GM03348 (cell line): ENCODE measurements at regions not wholly inside any gene's neighbourhood (a gene's known extent, or its start where the extent isn't known, plus 50 kb on each side); places are given as distances from the start of the nearest gene placed in this dataset.
A peak's percentile ranks its signal among the peaks of the same experiment; 100 is the strongest.

Experiments used
- DNase-seq: peaks from one replicate; pipeline ENCODE4 v3.0.0; 2012; ENCODE audit warnings: low spot score

DNA sequence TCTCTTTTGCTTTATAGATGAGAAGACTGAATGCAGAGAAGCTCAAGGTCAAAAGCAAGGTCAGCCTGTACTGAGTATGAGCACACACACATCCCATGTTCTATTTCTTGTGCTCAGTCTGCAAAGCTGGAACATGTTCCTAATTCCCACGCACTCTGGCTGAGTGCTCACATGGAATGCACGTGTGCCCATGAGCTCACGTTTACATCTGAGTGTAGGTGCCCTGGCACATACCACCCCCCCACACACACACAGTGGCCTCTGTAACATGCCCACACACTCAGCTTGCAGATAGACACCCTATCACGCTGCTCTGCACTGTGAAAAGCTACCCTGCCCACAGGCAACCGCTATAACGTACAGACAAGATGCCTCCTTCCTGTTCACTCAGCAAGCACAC lies 700.1 kb downstream of the MED13L start:
- DNase-seq, result no peak

DNA sequence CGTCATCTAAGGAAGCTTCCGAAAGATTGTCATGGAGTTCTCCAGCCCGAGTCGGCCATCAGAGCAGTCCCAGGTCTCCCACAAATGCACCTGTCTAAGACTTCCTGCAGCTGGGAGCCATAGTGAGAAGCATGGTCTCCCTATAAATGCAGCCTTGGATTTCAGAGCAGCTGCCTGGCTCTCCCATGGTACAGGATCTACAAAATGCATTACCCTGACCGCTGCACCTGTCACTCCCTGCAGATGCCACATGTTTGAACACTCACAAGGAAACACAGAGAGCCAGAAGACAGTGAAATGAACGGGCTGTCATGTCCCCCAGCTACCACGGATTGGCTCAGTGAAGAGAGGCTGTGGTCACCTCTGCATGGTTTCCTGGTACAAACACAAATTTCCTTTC lies 702.7 kb downstream of the MED13L start:
- no peak for DNase-seq

DNA sequence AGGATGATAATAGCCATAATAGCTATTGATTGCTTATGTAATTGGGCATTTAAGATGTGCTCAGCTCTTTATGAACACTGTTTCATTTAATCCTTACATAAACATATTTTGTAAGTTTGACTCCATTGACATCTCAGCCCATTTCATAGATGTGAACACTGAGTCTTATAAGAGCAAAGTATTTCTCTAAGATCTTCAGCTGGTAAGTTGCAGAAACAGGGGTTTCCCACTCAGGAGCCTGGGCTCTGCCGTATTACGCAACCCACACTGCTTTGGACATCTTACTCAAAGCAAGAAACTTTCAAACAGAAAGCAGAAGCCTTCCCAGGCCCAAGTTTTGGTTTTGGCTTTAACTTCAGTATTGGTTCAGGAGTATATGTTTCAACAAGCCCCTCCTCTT lies 705.1 kb downstream of the MED13L start:
- no peak for DNase-seq

DNA sequence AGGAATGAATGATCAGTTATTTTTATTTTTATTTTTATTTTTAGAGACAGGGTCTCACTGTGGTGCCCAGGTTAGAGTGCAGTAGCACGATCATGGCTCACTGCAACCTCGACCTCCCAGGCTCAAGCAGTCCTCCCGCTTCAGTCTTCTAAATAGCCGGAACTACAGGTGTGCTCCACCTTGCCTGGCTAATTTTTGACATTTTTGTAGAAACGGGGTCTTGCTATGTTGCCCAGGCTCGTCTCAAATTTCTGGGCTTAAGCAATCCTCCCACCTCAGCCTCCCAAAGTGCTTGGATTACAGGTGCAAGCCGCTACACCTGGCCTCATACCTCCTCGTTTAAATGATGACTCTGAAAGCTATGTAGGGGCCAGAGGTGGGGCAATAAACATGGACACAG lies 706.0 kb downstream of the MED13L start:
- DNase-seq, result no peak

DNA sequence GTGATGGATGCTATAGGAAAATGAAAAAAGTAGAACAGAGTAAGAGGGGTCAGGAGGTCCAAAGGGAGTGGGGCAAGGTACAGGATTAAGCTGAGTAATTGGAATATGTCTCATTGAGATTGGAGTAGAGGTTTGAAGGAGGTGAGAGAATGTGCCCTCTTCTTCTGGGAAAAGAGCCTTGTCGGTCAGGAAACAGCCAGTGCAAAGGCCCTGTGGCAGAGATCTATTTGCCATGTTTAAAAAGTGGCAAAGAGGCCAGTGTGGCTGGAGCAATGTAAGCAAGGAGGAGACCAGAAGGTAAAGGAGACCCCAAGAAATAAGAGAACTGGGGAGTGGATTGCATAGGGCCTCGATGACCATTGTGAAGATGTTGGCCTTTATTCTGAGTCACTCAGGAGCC lies 706.5 kb downstream of the MED13L start:
- no peak for DNase-seq

DNA sequence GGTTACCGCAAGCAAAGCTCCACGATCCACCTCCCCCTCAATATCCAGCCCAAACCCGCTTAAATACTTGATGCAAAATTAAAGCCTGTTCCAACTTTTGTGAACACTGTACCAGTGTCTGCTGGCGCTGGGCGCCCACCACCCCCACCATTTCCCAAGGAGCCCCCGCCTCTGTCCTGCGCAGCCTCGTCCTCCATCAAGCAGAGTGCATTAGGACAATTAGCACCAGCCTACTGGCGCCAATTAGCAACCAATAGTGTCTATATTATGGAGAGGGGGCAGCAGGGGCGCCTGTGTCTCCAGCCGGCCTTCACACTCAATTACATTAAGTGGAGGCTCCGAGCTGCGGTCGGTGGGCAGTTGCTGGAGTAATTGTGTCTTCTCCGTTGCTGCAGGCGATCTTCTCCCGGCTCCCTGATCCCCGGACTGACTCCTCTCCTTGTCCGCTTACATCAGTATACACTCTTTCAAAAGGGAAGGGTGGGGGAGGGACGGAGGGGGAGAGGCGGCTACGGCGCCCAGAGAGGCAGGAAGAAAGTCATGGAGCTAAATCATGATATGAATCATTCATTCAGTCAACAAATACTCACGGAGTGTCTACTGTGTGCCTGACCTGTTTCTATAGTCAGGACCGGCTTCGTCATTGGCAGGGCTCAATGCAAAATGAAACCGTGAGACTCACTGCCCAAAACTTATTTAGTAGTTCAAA lies 707.3 kb downstream of the MED13L start:
- no peak for DNase-seq

DNA sequence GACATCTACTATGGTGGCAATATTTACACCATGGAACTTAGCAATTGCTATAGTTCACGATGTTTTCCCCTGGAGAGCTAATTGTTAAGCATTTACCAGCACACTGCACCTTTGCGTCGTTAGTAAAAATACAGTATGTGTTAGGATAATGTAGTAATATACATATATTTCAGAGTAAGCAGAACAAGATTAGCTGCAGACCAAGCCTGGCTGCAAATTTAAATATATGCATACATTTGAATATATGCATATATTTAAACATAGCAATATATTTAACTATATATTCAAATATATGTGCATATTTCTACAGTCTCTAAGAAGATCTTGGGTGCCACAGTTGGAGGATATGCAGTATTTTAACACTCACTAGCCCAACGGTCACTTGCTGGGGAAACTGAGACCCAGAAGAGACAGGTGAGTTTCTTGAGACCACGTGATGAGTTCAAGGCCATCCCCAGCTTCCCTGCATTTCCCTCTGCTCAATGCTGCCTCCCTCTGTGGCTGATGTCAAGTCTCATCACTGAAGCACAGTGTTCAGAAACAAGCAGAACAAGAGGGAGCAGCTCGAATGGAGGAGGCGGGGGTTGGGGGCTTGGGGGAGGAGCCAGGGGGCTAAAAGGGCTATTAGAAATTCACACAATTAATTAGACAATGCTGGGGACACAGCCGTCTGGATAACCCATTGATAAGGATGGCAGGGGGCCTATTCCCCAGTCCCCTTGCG lies 708.0 kb downstream of the MED13L start:
- DNase-seq, result no peak

DNA sequence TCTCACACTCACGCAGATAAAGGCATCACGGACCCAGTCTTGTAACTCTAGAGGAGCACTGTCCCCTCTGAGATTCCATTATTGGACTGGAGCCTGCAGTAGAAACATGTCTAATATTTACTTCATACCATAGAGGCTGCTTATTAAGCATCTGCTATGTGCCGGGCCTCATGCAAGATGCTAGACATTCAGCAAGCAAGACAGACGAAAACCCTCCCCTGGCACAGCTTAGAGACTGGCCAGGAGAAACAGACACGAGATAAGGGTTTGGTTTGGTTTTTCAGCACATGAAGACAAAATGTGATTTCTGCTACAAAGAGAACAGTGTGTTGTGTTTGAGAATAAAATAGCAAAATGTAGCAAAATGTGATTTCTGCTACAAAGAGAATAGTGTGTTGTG lies 719.2 kb downstream of the MED13L start:
- DNase-seq, result no peak

DNA sequence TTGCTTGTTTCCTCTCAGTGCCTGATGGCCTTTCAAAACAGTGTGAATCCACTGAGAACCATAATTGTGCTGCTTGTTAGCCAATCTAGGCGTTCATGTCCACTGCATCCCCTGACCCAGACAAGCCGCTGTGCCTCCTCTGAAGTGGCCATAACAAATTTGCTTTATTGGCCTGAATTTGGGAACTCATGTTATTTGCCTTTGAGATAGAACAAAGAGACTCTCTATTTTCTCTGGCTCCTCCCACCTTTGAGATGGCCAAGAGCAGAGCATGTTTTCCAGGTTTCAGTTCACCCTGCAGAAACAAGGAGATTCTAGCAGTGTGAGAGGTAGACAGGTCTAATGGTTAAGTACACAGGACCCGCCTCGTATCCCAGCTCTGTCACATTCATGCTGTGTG lies 723.9 kb downstream of the MED13L start:
- DNase-seq, result no peak

DNA sequence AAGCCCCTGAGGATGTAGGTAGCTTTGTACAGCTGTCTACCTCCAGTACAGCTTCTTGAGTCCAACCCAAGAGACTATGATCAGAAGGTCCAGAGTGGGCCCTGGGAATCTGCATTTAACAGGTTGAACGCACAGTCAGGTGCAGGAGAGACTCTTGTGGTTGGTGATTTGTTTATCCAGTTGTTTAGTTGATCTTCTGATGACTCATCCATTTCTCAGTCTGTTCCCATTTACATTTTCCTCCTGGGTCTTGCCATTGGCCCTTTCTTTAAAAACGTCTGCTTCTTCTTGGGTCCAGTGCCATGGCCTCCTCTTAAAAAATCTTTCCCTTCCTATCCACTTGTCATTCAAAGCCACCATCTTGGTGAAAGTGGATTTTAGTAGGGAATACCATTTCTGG lies 734.2 kb downstream of the MED13L start:
- no peak for DNase-seq

DNA sequence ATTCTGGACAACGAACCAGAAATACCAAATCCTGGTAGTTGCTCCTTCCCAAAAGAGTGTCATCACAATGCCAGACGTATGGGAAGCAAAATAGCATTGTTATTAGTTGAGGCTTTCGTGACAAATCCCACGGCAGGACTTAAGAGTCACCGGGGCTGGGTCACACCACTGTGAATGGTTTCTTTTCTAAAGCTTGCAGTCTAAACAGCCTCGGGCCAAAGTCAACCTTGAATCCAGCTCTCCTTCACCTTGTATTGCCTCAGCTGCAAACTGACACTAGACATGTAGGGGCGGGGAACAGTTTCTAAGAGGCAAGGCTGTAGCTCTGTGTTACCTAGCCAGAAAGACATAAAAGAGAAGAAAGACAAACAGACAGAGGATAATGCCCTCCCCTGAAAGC lies 734.8 kb downstream of the MED13L start:
- DNase-seq, result no peak

DNA sequence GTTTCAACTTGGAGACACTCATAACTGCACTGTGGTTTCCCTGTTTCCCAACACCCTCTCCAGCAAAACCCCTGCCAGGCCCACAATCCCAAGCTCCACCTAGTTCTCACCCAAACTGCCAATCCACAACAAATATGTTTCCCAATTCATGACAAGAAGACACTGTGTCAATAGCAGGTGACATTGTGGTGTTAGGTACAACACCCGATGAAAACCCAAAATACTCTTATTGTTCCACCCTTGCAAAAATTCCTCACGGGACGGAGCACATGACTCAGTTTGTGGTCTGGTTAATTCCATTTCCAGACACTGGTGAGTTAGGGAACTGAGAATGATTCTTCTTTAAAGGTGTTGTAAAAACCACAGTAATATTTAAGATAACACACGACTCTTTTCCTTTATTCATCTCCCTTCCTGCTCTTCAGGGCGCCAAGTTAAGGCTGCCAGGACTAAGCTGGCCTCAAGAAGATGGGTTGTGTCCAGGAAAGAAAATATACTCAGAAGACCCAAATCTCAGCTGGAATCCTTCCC lies 735.5 kb downstream of the MED13L start:
- peak; percentile 8 for DNase-seq

DNA sequence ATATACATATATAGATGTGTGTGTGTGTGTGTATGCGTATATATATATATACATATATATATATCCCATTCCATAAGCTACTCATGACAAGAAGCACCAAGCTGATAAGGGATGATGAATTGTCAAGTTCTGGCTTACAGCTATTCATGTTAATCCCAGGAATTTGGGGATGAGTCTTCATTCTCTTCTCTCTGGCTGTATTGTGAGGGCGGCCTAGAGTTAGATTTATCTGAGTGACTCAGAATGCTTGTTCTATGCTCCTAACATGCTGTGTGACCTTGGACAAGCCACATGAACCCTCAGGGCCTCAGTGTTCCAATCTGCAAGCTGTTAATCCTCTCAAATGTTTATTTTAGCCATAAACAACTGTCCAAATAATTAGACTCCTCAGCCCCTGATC lies 749.0 kb downstream of the MED13L start:
- DNase-seq, result no peak

DNA sequence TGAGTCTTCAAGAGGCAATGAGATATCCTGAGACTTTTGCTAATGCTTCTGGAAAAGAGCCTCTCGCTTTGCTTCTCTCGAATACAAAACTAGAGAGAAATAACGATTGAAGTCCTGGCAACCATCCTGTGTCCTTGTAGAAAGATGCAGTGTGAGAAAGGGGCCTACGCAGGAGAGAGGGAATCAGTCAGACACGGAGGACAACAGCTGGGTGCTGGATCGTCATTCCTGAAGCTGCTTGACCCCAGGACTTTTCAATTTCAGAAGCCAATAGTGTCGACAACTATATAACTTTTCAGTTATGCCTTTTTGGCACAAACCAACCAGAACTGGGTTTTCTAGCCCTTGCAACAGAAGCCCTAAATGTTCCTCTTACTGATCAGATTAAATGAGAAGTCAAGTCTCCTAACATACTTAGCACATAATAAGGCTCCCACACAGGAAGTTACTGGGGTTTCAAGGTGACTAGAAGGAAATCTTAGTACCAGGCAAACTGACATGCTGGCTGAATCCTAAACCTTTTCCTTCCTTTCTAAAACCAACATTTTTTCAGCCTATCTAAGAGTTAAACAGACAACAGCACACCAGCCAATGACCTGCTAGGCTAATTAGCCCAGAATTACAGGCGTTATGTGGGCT lies 755.6 kb downstream of the MED13L start:
- no peak for DNase-seq

DNA sequence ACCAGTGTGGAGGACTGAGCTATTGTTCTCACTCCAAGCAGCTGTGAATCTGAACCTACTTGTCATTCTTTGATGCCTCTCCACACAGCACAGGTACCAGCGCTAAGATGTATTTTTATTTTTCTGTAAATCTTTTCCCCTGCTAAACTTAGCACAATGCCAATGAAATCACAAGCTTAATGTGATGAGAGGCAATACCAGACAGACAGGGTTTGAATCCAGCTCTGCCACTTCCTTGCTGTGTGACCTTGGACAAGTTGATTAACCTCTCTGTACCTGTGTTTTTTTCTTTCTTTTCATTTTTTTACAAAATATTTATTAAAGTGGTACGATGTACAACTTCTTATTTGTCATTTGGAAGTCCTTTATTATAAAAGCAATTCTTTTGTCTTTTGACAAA lies 757.6 kb downstream of the MED13L start:
- no peak for DNase-seq

DNA sequence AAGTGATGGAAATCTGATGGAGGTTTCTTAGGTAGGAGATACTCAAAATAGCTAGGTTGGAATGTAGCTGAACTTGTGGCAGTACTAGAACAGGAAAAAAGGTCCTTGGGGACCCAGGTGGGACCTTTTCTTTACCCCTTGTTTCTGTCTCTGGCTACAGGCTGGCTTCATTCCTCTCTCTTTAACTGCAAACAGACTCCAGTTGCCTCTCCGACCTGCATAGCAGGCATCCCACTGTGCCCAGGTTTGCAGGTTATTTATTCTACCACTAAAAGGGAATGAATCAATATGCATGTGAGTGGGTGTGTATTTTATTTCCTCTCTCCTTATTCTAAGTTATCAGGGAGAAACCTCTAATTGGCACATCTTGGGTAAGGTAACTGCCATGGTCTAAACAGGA lies 758.1 kb downstream of the MED13L start:
- DNase-seq, result no peak

DNA sequence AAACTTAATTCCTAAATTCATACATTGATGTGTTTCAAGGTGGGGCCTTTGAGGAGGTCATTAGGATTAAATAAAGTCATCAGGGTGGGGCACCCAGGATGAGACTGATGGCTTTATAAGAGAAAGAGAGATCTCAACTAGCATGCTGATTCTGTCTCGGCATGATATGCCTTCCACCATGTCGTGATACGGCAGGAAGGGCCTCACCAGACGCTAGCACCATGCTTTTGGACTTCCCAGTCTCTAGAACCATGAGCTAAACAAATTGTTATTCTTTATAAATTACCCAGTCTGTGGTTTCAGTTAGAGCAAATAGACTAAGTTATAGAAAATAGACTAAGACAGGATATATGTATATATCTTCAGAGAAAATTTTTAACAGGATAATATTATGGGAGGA lies 759.6 kb downstream of the MED13L start:
- no peak for DNase-seq

DNA sequence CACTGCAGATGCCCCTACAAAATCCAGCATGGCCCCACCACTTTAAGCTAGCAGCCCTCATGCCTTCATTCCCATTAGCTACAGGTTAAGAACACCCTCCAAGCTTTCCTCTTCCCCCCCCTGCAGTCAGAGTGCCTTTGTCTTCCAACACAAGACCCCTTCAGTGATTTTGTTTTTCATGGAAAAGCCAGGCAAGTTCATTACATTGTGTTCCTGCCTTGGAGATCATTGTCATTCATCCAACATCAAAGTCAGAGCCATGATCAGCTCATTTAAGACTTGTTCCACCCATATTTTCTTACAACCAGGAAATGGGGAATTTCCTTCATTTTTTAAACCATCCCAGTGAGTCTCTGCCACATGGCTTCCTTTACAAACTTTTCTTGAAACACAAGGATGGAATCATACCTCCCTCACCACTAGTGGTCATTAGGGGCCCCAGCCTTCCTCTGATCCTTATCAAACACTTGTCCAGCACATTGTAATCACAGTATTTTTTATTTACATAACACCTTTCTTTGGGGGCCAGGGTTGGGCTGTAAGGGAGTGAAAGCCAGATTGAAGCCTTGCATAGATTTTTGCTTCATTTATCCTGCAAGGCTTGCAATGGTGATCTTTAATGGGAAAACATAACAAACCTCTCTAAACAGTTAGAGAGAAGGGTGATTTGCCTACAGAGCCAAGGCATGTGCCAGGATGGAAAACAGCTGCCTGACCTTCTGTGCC lies 765.3 kb downstream of the MED13L start:
- no peak for DNase-seq

DNA sequence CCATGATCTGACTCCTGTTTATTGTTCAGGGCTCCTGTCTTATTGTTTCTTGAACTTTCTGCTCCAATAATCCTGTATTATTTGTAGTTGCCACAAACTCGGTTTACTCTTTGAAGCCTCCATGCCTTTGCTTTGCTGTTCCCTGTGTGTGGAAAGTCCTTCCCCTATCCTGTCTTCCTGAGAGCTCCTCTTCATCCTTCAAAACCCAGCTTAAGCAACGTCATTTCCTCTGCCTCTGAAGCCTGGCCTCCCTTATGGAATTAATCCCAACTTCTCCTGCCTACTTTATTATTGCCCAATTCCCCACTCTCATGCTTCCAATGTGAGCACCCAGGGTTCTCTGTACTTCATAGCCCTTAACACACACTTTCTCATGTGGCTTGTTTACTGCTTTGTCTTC lies 766.2 kb downstream of the MED13L start:
- no peak for DNase-seq

DNA sequence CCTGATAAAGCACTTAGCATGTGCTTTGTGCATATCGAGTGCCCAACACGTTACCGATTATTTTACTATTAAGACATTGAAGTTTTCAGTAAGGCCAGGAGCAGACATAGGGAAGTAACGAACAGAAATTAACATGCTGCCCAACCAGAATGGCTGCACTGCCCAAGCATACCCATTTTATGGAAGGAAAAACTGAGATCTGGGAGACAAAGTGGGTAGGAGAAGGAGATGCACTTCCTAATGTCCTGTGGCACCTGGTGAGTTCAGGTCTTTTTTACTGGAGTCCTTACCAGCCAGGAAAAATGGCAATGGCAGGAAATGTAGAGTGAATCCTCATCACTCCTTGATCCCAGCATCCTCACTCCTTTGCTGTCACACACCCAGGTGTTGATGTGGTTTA lies 768.5 kb downstream of the MED13L start:
- no peak for DNase-seq

DNA sequence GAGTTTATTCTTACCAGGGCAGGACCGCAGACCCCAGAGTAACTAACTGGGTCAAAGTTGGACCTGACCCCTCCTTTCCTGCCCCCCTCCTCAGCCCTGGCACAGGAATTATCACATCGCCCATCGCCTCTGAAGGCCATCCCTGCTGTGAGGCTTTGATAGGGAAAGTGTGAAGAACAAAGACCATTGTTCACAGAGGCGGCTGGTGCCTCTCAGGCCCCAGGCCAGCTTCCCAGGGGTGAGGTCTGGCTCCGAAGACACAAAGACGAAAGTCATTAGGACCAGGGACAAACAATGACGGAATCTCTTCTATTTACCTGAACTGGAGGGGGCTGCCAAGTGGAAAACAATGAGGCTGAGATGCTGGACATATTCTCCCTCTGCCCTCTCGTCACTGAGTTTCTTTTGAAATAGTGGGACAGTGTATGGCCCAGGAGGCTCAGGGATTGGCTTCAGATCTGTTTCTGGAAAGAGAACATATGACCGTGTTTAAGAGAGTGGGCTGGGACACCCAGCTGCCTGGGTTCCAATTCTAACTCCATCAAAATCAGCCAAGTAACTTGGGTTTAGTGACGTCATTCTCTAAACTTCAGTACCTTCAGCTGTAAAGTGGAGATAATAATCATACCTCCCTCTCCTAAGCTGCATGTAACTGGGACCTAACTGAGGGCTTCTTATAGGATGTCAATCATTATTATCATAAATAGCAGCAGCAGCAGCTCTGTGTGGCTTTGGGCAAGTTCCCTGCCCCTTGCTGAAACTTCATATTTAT lies 769.4 kb downstream of the MED13L start:
- no peak for DNase-seq

DNA sequence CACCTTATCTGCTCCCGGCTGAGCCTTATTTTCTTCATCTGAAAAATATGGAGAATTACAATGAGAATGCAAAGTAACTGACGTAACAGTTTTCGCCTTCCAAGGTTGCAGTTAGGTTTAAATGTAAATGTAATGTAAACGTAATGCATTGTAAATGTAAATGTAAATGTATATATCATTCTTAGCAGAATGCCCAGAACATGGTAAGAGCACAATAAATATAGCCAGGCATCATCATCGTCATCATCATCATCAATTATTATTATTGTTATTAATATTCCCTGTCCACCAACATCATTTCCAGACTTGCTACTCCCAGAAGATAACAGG lies 770.0 kb downstream of the MED13L start:
- no peak for DNase-seq
